T1000 (cell line): ENCODE measurements at regions not wholly inside any gene's neighbourhood (a gene's known extent, or its start where the extent isn't known, plus 50 kb on each side); places are given as distances from the start of the nearest gene placed in this dataset.

ENCODE experiments used
- DNase-seq: peaks from one replicate; lab custom pipeline; 2025; ENCODE audit warnings: mixed read lengths; lab: John Stamatoyannopoulos, UW

DNA sequence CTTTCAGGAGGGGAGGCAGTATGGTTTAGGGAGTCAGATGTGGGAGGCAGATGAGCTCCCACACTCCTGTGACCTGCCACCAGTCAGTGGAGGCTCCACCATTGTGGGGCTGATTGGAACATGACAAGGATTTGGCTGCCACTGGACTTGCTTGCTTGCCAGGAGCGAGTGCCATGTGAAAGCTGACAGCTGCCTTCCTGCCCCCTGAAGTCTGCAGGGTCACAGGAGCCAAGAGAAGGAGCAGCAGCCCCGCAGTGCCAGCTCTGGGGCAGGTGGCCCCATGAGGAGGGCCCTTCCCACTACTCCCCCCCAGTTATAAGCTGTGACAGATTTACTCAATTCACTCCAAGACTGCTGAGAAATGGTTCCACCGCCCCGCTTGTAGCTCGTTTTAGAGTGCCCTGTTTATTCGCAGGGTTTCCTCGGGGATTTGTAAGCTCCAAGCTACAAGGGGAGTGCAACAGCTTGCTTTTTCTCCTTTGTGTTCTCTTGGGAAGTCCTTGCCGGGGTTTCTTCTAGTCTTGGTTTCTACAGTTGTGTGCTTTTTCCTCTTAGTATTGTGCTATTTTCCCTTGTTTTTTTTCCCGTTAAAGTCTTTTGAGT, 414.3 kb downstream of the MEIS1 start:
- DNase-seq: no peak

- DNase-seq: no peak
Observed at GRCh38 chr2:66850376-66850775, 415.5 kb downstream of the MEIS1 start.

- DNase-seq: peak; percentile 20
Observed at GRCh38 chr2:66851449-66851872, 416.5 kb downstream of the MEIS1 start.

GRCh38 chr2:66852953-66853352, 418.0 kb downstream of the MEIS1 start:
- no peak for DNase-seq

DNA sequence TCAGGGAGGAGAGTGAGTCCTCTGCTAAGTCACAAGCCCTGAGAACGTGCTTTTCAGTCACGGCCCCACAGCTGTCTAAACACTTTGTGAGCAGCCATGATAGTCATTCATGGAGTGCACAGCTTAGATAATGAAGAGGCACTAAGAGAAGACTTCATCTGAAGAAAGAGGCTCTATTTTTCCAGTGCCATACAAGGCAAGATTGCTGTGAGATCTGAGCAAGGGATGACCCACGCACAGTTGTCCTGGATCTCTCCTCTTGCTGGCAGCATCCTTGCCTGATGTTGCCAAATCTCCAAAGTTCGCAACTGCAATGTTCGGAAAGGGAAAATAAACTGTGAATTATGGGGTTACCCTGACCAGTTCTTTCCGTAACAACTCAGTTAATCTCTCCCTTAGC, 418.7 kb downstream of the MEIS1 start:
- DNase-seq: no peak

- no peak for DNase-seq
Observed at GRCh38 chr2:66854298-66854697, 419.4 kb downstream of the MEIS1 start.

- no peak for DNase-seq
Observed at GRCh38 chr2:66862885-66863650, 428.1 kb downstream of the MEIS1 start.

DNA sequence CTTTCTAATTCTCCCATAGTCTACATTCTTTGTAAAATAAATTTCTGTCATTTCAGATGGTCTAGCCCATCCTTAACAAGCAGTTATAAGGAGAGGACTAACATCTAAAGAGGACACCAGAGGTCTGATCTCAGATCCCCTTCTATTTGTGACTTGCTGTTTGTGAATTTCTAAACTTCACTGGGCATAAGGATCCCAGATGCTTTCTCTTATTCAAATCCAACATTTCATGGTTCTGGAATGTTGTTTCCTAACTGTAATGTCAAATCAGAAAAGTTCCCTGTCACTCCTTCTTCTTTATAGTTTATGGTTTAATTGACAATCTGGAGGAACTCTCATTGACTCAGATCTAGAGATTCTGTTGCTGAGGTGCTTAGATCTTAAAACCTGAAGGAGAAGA, 430.2 kb downstream of the MEIS1 start:
- DNase-seq: no peak

DNA sequence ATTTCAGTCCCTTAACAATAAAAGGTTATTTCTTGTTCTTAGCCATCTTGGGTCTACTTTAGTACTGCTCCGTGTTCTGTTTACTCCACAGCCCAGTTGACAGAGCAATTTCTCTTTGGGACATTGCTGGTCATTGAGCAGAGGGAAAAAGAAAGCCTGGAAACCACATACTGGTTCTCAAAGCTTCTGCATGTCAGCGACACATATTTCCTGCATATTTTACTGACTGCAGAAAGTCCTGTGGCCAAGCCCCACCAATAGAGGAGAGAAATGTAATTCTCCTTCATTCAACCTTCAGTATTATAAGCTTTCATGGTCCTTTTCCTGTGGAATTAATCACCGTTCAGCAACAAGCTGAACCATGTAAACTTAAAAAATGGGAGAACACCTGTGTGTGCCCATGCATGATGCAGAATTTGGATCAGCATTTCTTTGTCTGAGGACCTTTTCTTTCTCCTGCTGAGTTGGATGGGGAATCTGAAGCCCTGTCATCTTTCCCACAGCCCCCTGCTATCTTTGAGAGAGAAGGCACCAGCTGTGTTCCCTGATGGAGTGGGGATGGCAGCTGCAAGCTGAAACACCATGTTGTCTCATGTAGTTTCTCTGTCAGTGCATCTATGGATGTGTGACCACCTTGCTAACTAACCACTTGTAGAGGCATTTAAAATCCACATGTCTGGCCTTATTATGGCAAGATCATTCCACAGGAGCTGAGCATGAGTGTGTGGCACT, 431.6 kb downstream of the MEIS1 start:
- no peak for DNase-seq

DNA sequence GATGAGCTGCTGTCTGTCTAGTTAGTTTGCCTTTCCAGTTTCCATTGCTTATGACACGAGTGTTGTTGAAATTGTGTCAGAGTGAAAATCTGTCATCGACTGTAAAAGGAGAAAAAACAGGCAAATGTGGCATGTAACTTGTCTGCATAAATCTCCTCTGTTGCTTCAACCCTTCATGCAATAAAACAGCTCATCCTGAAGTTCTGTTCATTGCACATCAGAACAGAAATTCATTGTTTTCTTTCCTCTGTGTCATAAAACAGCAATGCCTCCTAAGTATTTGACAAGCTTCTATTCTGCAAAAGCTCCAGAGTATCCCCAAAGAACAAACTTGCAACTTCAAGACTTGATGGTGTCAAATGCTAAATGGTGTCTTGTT, 432.1 kb downstream of the MEIS1 start:
- DNase-seq: no peak

DNA sequence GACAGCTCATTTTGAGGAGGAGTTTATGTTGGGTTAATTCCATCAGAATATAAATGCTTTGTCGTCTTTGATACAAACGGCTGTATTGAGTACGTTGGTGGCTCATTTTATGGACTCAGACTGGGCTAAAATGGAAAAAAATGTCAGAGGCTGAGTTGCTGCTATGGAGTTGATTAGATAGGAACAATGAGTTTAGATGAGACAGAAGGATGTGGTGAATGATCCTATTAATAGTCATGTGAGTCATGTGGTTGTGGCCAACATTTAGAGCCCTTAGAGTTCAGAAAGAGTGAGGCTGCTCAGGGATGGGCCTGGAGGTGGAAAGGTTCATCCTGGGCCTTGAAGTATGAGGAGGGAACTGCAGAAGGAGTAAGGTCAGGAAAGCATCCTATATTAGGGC, 434.2 kb downstream of the MEIS1 start:
- DNase-seq: no peak

- DNase-seq: no peak
Observed at GRCh38 chr2:66872081-66872985, 437.4 kb downstream of the MEIS1 start.

- DNase-seq: no peak
Observed at GRCh38 chr2:66872986-66873754, 438.2 kb downstream of the MEIS1 start.

- DNase-seq: no peak
Observed at GRCh38 chr2:66874411-66874810, 439.5 kb downstream of the MEIS1 start.

DNA sequence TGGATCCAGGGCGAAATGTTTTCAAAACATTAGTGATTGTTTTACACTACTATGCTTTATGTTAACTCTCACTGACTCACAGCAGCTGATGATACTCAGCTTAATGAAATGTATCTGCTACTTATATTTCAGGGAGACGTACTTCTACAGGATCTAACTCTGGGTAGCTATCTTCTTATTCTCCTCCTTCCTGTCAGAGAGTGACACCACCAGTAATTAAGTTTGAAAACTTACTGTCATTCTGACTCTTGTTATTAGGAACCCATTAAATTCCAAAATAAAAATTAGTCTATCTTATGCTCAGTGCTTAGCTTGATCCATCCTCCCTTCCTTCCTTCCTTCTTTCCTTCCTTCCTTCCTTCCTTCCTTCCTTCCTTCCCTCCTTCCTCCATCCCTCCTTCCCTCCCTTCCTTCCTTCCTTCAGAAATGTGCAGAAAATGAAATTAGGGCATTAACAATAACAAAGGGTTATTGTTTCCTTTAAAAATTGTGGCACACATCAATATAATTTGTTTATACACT, 441.1 kb downstream of the MEIS1 start:
- no peak for DNase-seq

- no peak for DNase-seq
Observed at GRCh38 chr2:66885775-66886383, 451.0 kb downstream of the MEIS1 start.

GRCh38 chr2:66888246-66888645, 453.3 kb downstream of the MEIS1 start:
- no peak for DNase-seq

GRCh38 chr2:66888791-66889631, 454.1 kb downstream of the MEIS1 start:
- peak; percentile 68 for DNase-seq

GRCh38 chr2:66889632-66889882, 454.6 kb downstream of the MEIS1 start:
- DNase-seq: no peak

- no peak for DNase-seq
Observed at GRCh38 chr2:66890166-66890742, 455.3 kb downstream of the MEIS1 start.
